Stomach (tissue), 8 donors: ENCODE measurements at regions not wholly inside any gene's neighbourhood (a gene's known extent, or its start where the extent isn't known, plus 50 kb on each side); places are given as distances from the start of the nearest gene placed in this dataset.

Experiments used
- DNase-seq, 2 donors: peaks; one replicate each; pipeline versions ENCODE4 v3.0.0 to v3.0.0-alpha.2; 2013 to 2019
- H3K27ac ChIP-seq, 5 donors: fragments of 200-600 bp in 4 of 5; sonication (generic) in 4 of 5; one replicate each; pipeline ENCODE4 v1.5.1; 2013 to 2019; ENCODE audit warnings: mild to moderate bottlenecking in 1 of 5, moderate library complexity in 1 of 5
- H3K27me3 ChIP-seq, 3 donors: fragments of 200-600 bp; sonication (generic); one replicate each; pipeline ENCODE4 v1.5.1; 2017 to 2019; ENCODE audit warnings: mixed run types in 1 of 3
- H3K36me3 ChIP-seq, 4 donors: fragments of 200-600 bp; sonication (generic); 1 replicate in 3 of 4; 2 replicates in 1 of 4; pipeline ENCODE4 v1.5.1; 2016 to 2019
- H3K4me1 ChIP-seq, 4 donors: fragments of 200-600 bp; sonication (generic); one replicate each; pipeline ENCODE4 v1.5.1; 2016 to 2019
- H3K4me3 ChIP-seq, 4 donors: fragments of 200-600 bp; sonication (generic) in 3 of 4; one replicate each; pipeline ENCODE4 v1.5.1; 2016 to 2019; ENCODE audit warnings: mild to moderate bottlenecking in 1 of 4
- H3K9me3 ChIP-seq, 4 donors: fragments of 200-600 bp; sonication (generic); one replicate each; pipeline ENCODE4 v1.5.1; 2016 to 2019
- EP300 ChIP-seq: sonication (generic); formaldehyde crosslinking; IDR thresholded peaks from one replicate; pipeline ENCODE4 v1.6.1; 2017; ENCODE audit warnings: antibody characterized with exemption
- POLR2A ChIP-seq, 4 donors: fragments of 450-650 bp; IDR thresholded peaks; one replicate each; pipeline ENCODE4 v1.6.1; 2016; ENCODE audit warnings: antibody characterized with exemption in 4 of 4, control low read depth in 2 of 4, mild to moderate bottlenecking in 1 of 4, moderate library complexity in 1 of 4
- POLR2AphosphoS5 ChIP-seq, 3 donors: sonication (generic); formaldehyde crosslinking; IDR thresholded peaks; one replicate each; pipeline ENCODE4 v1.6.1; 2016; ENCODE audit warnings: antibody characterized with exemption in 3 of 3
- WGBS, 5 donors: extraction: QIAGEN DNeasy Blood & Tissue Kit in 3 of 5; methylation state at CpG; one replicate each; pipeline versions ENCODE4 v1.1.5 to v1.1.7; 2013 to 2018; 5-methylcytosine and 5-hydroxymethylcytosine counted together
- intact Hi-C: fragments of 100-400 bp; cut with DNase I; formaldehyde crosslinking; loops from one replicate; pipeline ENCODE4 v1.15.1; 2023; ENCODE audit warnings: low total_unique reads
- TF ChIP-seq, protein P1 (sequence below), 7 experiments: fragments of 450-650 bp in 4 of 7; fragments of 200-600 bp in 3 of 7; sonication (generic) in 3 of 7; IDR thresholded peaks; one replicate each; pipeline ENCODE4 v1.5.1; 2016 to 2019; ENCODE audit warnings: antibody characterized with exemption in 7 of 7, control low read depth in 2 of 7, mild to moderate bottlenecking in 1 of 7
- donor health status: healthy with polysubstance abuse.
- donor health status: Bipolar disorder and iron deficiency.
- donor health status: healthy.

DNA sequence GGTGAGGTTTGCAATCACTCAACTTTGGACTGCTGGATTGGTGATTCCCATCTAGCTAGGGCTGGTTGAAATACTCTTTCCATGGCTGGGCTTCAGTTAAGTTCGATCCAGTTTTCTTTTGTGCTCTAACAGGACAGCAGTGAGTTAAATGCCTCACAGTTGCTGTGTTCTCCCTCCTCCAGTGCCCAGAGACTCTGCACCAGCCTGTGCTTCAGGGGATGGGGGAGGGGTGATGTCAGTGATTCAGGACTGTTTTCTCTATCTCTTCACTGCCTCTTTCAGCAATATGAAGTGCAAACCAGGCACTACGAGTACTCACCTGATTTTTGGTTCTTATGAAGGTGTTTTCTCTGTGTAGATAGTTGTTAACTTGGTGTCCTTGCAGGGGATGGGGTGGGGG lies 88.2 kb upstream of the FAM83B start:
- intact Hi-C loops = no loop called here
- no peak for DNase-seq
- 66 to 87% (median 81%) methylated on average over 2 of the region's 2 CpGs for WGBS, 5 donors

DNA sequence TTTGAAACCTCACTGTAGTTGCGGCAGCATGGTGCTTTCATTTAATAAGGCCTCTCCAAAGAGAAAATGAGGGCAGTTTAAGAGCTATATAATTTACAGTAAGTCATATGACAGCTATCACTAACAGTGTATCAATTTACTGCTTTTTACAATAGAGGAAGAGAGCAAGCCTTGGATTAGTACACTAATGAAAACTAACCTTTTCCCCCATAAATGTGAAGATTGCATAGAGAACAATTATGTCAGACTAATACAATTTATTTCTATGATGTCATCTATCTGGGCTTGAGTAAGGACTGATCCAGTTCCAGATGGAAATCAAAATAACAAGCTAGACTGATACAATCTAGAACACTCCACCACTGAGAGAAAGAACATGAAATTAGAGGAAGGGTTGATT lies 78.1 kb upstream of the FAM83B start:
- Histone ChIP-seq H3K27me3 (no peaks in the 10 kb centered on the region), H3K27ac (no peak overlapping the region), H3K36me3 (no peaks in the 10 kb centered on the region), H3K9me3 (no peaks in the 10 kb centered on the region), H3K4me3 (no peak overlapping the region), H3K4me1 (no peaks in the 10 kb centered on the region)
- DNase-seq = no peak
- 89 to 96% (median 94%) methylated on average over 1 of the region's 1 CpG for WGBS, 5 donors
- intact Hi-C loops = no loop called here
- no peak for TF ChIP-seq EP300
- TF ChIP-seq POLR2A (IDR thresholded peaks at IDR 0.05) = no peak
- TF ChIP-seq POLR2AphosphoS5 (IDR thresholded peaks at IDR 0.05) = no peak
- TF ChIP-seq, protein P1, sequence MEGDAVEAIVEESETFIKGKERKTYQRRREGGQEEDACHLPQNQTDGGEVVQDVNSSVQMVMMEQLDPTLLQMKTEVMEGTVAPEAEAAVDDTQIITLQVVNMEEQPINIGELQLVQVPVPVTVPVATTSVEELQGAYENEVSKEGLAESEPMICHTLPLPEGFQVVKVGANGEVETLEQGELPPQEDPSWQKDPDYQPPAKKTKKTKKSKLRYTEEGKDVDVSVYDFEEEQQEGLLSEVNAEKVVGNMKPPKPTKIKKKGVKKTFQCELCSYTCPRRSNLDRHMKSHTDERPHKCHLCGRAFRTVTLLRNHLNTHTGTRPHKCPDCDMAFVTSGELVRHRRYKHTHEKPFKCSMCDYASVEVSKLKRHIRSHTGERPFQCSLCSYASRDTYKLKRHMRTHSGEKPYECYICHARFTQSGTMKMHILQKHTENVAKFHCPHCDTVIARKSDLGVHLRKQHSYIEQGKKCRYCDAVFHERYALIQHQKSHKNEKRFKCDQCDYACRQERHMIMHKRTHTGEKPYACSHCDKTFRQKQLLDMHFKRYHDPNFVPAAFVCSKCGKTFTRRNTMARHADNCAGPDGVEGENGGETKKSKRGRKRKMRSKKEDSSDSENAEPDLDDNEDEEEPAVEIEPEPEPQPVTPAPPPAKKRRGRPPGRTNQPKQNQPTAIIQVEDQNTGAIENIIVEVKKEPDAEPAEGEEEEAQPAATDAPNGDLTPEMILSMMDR (IDR thresholded peaks at IDR 0.05) = no peak

More for the DNA sequence above, 88.2 kb upstream of the FAM83B start:
- no peak overlapping the region for H3K4me3 ChIP-seq
- no peaks in the 10 kb centered on the region for H3K27me3 ChIP-seq
- no peaks in the 10 kb centered on the region for H3K9me3 ChIP-seq
- no peak for TF ChIP-seq POLR2A (IDR thresholded peaks at IDR 0.05)
- TF ChIP-seq EP300 = no peak
- TF ChIP-seq, protein P1 (IDR thresholded peaks at IDR 0.05) = no peak
- TF ChIP-seq POLR2AphosphoS5 (IDR thresholded peaks at IDR 0.05) = no peak
- no peaks in the 10 kb centered on the region for H3K36me3 ChIP-seq
- H3K4me1 ChIP-seq = no peaks in the 10 kb centered on the region
- H3K27ac ChIP-seq = no peak overlapping the region

DNA sequence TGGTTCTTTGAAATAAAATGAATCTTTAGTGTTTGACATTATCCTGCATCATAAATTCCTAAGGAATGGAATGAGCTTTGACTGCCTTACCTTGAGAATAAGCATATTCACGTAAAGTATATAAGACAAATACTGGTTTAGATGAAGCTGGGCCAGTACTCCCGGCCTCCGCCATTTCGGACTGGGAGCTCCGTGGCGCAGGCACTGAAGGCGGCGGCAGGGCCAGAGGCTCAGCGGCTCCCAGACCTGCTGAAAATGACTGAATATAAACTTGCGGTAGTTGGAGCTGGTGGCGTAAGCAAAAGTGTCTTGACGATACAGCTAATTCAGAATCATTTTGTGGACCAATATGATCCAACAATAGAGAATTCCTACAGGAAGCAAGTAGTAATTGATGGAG lies 76.2 kb upstream of the FAM83B start:
- H3K9me3 ChIP-seq = no peaks in the 10 kb centered on the region
- DNase-seq = no peak
- no peaks in the 10 kb centered on the region for H3K36me3 ChIP-seq
- 90 to 97% (median 97%) methylated on average over 12 of the region's 12 CpGs for WGBS, 5 donors
- no peak overlapping the region for H3K4me3 ChIP-seq
- H3K4me1 ChIP-seq = no peaks in the 10 kb centered on the region
- H3K27ac ChIP-seq = no peak overlapping the region
- no peak for TF ChIP-seq POLR2AphosphoS5 (IDR thresholded peaks at IDR 0.05)
- TF ChIP-seq, protein P1 (IDR thresholded peaks at IDR 0.05) = no peak
- TF ChIP-seq POLR2A (IDR thresholded peaks at IDR 0.05) = no peak
- TF ChIP-seq EP300 = no peak
- intact Hi-C loops = no loop called here
- no peaks in the 10 kb centered on the region for H3K27me3 ChIP-seq

DNA sequence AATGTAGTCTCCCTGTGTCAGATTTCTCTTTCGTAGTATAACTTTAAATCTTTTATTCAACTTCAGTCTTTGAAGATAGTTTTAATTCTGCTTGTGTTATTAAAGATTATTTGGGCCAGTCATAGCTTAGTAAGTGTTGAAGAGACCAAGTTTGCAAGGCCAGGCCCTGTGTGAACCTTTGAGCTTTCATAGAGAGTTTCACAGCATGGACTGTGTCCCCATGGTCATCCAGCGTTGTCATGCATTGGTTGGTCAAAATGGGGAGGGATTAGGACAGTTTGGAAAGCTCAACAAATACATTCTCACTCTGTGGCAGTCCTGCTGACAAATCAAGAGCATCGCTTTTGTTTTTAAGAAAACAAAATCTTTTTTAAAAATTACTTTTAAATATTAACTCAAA lies 74.6 kb upstream of the FAM83B start:
- H3K9me3 ChIP-seq = no peaks in the 10 kb centered on the region
- H3K27me3 ChIP-seq = no peaks in the 10 kb centered on the region
- TF ChIP-seq, protein P1 (IDR thresholded peaks at IDR 0.05) = no peak
- TF ChIP-seq POLR2A (IDR thresholded peaks at IDR 0.05) (no peak), POLR2AphosphoS5 (IDR thresholded peaks at IDR 0.05) (no peak), EP300 (no peak)
- 88 to 93% (median 92%) methylated on average over 3 of the region's 3 CpGs for WGBS, 5 donors
- intact Hi-C loops = no loop called here
- DNase-seq = no peak
- H3K4me1 ChIP-seq = no peaks in the 10 kb centered on the region
- H3K4me3 ChIP-seq = no peak overlapping the region
- H3K36me3 ChIP-seq = no peaks in the 10 kb centered on the region
- H3K27ac ChIP-seq = no peak overlapping the region
